ENCODE measurements at regions not wholly inside any gene's neighbourhood (a gene's known extent, or its start where the extent isn't known, plus 50 kb on each side); places are given as distances from the start of the nearest gene placed in this dataset.
"Not testable (repeated sequence)": the region's sequence is repeated elsewhere in the genome, so short reads cannot be mapped to it uniquely, and the experiment has no call there.

GRCh38 chr3:8070011-8070410 is 431.6 kb upstream of the LMCD1 start:
- no peaks in the 10 kb centered on the region for H3K36me3 ChIP-seq
- H3K4me1 ChIP-seq, result no peaks in the 10 kb centered on the region
- H3K9me3 ChIP-seq, result no peaks in the 10 kb centered on the region
- DNase-seq, result no peak
- H3K4me3 ChIP-seq, result no peak overlapping the region
- no peak overlapping the region for H3K9ac ChIP-seq (ENCODE audit: low read depth in 2 of 2, low read length in 2 of 2)
- TF ChIP-seq, protein P1, sequence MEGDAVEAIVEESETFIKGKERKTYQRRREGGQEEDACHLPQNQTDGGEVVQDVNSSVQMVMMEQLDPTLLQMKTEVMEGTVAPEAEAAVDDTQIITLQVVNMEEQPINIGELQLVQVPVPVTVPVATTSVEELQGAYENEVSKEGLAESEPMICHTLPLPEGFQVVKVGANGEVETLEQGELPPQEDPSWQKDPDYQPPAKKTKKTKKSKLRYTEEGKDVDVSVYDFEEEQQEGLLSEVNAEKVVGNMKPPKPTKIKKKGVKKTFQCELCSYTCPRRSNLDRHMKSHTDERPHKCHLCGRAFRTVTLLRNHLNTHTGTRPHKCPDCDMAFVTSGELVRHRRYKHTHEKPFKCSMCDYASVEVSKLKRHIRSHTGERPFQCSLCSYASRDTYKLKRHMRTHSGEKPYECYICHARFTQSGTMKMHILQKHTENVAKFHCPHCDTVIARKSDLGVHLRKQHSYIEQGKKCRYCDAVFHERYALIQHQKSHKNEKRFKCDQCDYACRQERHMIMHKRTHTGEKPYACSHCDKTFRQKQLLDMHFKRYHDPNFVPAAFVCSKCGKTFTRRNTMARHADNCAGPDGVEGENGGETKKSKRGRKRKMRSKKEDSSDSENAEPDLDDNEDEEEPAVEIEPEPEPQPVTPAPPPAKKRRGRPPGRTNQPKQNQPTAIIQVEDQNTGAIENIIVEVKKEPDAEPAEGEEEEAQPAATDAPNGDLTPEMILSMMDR (IDR thresholded peaks at IDR 0.05), result no peak
- H3K27me3 ChIP-seq, result no peaks in the 10 kb centered on the region
- no peak overlapping the region for H3K27ac ChIP-seq
- intact Hi-C loops (cut with DNase I), result no loop called here

GRCh38 chr3:8074740-8075139 is 426.9 kb upstream of the LMCD1 start:
- H3K27me3 ChIP-seq; intact Hi-C loops (cut with DNase I); H3K4me1 ChIP-seq; DNase-seq; H3K9ac ChIP-seq (ENCODE audit: low read depth in 2 of 2, low read length in 2 of 2); H3K9me3 ChIP-seq; H3K27ac ChIP-seq; H3K36me3 ChIP-seq; H3K4me3 ChIP-seq: not testable (repeated sequence)

GRCh38 chr3:8077126-8077525 is 424.5 kb upstream of the LMCD1 start:
- Histone ChIP-seq H3K27ac (no peak overlapping the region), H3K9ac (ENCODE audit: low read depth in 2 of 2, low read length in 2 of 2) (no peak overlapping the region), H3K4me3 (no peak overlapping the region), H3K36me3 (no peaks in the 10 kb centered on the region), H3K27me3 (no peaks in the 10 kb centered on the region), H3K4me1 (no peaks in the 10 kb centered on the region), H3K9me3 (no peaks in the 10 kb centered on the region)
- DNase-seq, result no peak
- TF ChIP-seq, protein P1 (IDR thresholded peaks at IDR 0.05), result no peak
- intact Hi-C loops (cut with DNase I), result no loop called here

DNA sequence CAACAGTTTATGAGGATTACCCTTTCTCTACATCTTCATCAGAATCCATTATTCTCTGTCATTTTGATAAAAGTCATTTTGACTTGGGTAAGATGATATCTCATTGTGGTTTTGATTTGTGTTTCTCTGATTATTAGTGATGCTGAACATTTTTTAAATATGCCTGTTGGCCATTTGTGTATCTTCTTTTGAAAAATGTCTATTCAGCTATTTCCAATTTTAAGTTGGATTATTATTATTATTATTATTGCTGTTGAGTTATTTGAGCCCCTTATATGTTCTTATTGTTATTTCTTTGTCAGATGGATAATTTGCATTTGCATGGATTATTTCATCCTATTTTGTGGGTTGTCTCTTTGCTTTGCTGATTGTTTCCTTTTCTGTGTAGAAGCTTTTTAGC is 421.2 kb upstream of the LMCD1 start:
- no peak overlapping the region for H3K9ac ChIP-seq (ENCODE audit: low read depth in 2 of 2, low read length in 2 of 2)
- no peak overlapping the region for H3K4me3 ChIP-seq
- H3K27me3 ChIP-seq, result no peaks in the 10 kb centered on the region
- no peaks in the 10 kb centered on the region for H3K9me3 ChIP-seq
- DNase-seq, result no peak
- H3K4me1 ChIP-seq, result no peaks in the 10 kb centered on the region
- intact Hi-C loops (cut with DNase I), result no loop called here
- H3K27ac ChIP-seq, result no peak overlapping the region
- TF ChIP-seq, protein P1 (IDR thresholded peaks at IDR 0.05), result no peak
- H3K36me3 ChIP-seq, result no peaks in the 10 kb centered on the region

- H3K27me3 ChIP-seq, result no peaks in the 10 kb centered on the region
- H3K36me3 ChIP-seq, result no peaks in the 10 kb centered on the region
- TF ChIP-seq, protein P1 (IDR thresholded peaks at IDR 0.05), result no peak
- intact Hi-C loops (cut with DNase I), result no loop called here
- no peaks in the 10 kb centered on the region for H3K4me1 ChIP-seq
- DNase-seq, result no peak
- H3K9me3 ChIP-seq, result no peaks in the 10 kb centered on the region
- no peak overlapping the region for H3K9ac ChIP-seq (ENCODE audit: low read depth in 2 of 2, low read length in 2 of 2)
- no peak overlapping the region for H3K27ac ChIP-seq
- H3K4me3 ChIP-seq, result no peak overlapping the region
These were observed 416.1 kb upstream of the LMCD1 start for GRCh38 chr3:8085498-8085897.

DNA sequence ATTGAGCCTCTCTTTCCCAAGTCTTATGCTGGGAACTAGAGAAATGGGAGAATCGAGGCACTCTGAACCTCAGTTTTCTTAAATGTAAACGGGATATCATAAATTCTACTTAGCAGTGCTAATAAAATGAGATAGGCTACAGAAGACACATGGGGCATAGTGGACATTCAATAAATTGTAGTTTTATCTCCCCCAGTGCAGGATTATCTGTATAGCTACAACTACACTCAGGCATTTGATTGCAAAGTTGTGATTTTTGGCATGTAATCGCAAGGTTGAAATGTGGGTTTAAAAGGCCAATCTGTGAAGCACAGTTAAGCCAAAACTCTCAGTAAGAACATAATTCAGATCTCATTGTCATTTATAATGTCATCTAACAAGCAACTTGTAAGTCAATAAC is 413.7 kb upstream of the LMCD1 start:
- DNase-seq, result no peak
- Histone ChIP-seq H3K4me3 (no peak overlapping the region), H3K36me3 (no peaks in the 10 kb centered on the region), H3K9me3 (no peaks in the 10 kb centered on the region), H3K27me3 (no peaks in the 10 kb centered on the region), H3K27ac (no peak overlapping the region), H3K4me1 (no peaks in the 10 kb centered on the region), H3K9ac (ENCODE audit: low read depth in 2 of 2, low read length in 2 of 2) (no peak overlapping the region)
- TF ChIP-seq, protein P1 (IDR thresholded peaks at IDR 0.05), result no peak
- intact Hi-C loops (cut with DNase I), result no loop called here
